HepG2 (cell line): ENCODE measurements at regions not wholly inside any gene's neighbourhood (a gene's known extent, or its start where the extent isn't known, plus 50 kb on each side); places are given as distances from the start of the nearest gene placed in this dataset.

ENCODE experiments used
- AHR ChIP-seq: IDR thresholded peaks from 2 replicates; pipeline ENCODE4 v1.6.1; 2018; ENCODE audit warnings: missing genetic modification reagents, missing compliant biosample characterization
- DPF2 ChIP-seq: sonication (generic); formaldehyde crosslinking; IDR thresholded peaks from 2 replicates; pipeline ENCODE4 v1.4.0; 2020; ENCODE audit warnings: mild to moderate bottlenecking, low read depth, missing genetic modification reagents, borderline replicate concordance
- EP300 ChIP-seq, 3 experiments: sonication (generic) in 1 of 3; formaldehyde crosslinking in 1 of 3; IDR thresholded peaks; 2 replicates each; pipeline versions ENCODE4 v1.5.1 to v1.6.1; 2011 to 2020; ENCODE audit warnings: low read depth in 2 of 3, low read length in 2 of 3, borderline replicate concordance in 1 of 3, improper control_type of control experiment in 1 of 3, mild to moderate bottlenecking in 1 of 3, missing genetic modification reagents in 1 of 3, moderate library complexity in 1 of 3
- NCOA2 ChIP-seq: sonication (generic); formaldehyde crosslinking; IDR thresholded peaks from 2 replicates; pipeline ENCODE4 v1.8.0; 2022; ENCODE audit warnings: inconsistent platforms
- POLR2A ChIP-seq, 2 experiments: IDR thresholded peaks; 2 replicates each; pipeline ENCODE4 v1.6.1; 2011; ENCODE audit warnings: low read depth in 2 of 2, low read length in 2 of 2, mild to moderate bottlenecking in 1 of 2, moderate library complexity in 1 of 2; ENCODE audit not compliant: insufficient read depth in 1 of 2
- TCF7L2 ChIP-seq: IDR thresholded peaks from 2 replicates; pipeline ENCODE4 v1.6.1; 2011; ENCODE audit warnings: mild to moderate bottlenecking, low read depth, low read length, moderate library complexity
- ZNF552 ChIP-seq: sonication (generic); formaldehyde crosslinking; IDR thresholded peaks from 2 replicates; pipeline ENCODE4 v1.9.0; 2022; ENCODE audit warnings: missing genetic modification reagents, mild to moderate bottlenecking, borderline replicate concordance
- ZNF589 ChIP-seq: sonication (generic); formaldehyde crosslinking; conservative IDR thresholded peaks from 2 replicates; pipeline ENCODE4 v1.8.0; 2022; ENCODE audit warnings: mild to moderate bottlenecking, moderate library complexity, missing genetic modification reagents
- TF ChIP-seq, protein P1 (sequence below): sonication (generic); formaldehyde crosslinking; IDR thresholded peaks from 2 replicates; pipeline ENCODE4 v1.5.0; 2020; ENCODE audit warnings: mild to moderate bottlenecking, missing genetic modification reagents, moderate library complexity
- TF ChIP-seq, protein P2 (sequence below): sonication (generic); formaldehyde crosslinking; IDR thresholded peaks from 2 replicates; pipeline ENCODE4 v1.5.1; 2020; ENCODE audit warnings: mild to moderate bottlenecking, missing genetic modification reagents, moderate library complexity
- TF ChIP-seq, protein P3 (sequence below): sonication (generic); formaldehyde crosslinking; conservative IDR thresholded peaks from 2 replicates; pipeline ENCODE4 v1.4.0; 2020; ENCODE audit warnings: missing genetic modification reagents
- TF ChIP-seq, protein P4 (sequence below): sonication (generic); formaldehyde crosslinking; IDR thresholded peaks from 2 replicates; pipeline ENCODE4 v1.4.0; 2020; ENCODE audit warnings: mild to moderate bottlenecking, missing genetic modification reagents, borderline replicate concordance

DNA sequence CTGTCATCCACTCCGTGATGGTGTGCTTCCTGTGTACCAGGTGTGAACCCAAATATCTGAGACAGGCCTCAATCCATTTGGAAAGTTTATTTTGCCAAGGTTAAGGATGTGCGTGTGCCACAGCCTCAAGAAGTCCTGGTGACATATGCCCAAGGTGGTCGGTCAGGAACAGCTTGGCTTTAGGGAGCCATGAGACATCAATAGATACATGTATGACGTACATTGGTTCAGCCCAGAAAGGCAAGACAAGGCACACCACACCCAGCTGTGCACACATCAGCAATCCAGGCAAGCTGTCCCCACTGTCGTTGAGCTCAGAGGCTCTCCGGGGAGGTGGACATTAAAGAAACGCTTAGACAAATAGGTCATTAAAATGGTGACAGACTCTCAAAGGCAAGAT, 56.8 kb upstream of the SHANK2 start:
- TF ChIP-seq, protein P1, sequence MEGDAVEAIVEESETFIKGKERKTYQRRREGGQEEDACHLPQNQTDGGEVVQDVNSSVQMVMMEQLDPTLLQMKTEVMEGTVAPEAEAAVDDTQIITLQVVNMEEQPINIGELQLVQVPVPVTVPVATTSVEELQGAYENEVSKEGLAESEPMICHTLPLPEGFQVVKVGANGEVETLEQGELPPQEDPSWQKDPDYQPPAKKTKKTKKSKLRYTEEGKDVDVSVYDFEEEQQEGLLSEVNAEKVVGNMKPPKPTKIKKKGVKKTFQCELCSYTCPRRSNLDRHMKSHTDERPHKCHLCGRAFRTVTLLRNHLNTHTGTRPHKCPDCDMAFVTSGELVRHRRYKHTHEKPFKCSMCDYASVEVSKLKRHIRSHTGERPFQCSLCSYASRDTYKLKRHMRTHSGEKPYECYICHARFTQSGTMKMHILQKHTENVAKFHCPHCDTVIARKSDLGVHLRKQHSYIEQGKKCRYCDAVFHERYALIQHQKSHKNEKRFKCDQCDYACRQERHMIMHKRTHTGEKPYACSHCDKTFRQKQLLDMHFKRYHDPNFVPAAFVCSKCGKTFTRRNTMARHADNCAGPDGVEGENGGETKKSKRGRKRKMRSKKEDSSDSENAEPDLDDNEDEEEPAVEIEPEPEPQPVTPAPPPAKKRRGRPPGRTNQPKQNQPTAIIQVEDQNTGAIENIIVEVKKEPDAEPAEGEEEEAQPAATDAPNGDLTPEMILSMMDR (CRISPR knock-in tag), result no peak
- TF ChIP-seq ZNF552 (CRISPR knock-in tag), result no peak
- no peak for TF ChIP-seq AHR (CRISPR knock-in tag)
- TF ChIP-seq, protein P2, sequence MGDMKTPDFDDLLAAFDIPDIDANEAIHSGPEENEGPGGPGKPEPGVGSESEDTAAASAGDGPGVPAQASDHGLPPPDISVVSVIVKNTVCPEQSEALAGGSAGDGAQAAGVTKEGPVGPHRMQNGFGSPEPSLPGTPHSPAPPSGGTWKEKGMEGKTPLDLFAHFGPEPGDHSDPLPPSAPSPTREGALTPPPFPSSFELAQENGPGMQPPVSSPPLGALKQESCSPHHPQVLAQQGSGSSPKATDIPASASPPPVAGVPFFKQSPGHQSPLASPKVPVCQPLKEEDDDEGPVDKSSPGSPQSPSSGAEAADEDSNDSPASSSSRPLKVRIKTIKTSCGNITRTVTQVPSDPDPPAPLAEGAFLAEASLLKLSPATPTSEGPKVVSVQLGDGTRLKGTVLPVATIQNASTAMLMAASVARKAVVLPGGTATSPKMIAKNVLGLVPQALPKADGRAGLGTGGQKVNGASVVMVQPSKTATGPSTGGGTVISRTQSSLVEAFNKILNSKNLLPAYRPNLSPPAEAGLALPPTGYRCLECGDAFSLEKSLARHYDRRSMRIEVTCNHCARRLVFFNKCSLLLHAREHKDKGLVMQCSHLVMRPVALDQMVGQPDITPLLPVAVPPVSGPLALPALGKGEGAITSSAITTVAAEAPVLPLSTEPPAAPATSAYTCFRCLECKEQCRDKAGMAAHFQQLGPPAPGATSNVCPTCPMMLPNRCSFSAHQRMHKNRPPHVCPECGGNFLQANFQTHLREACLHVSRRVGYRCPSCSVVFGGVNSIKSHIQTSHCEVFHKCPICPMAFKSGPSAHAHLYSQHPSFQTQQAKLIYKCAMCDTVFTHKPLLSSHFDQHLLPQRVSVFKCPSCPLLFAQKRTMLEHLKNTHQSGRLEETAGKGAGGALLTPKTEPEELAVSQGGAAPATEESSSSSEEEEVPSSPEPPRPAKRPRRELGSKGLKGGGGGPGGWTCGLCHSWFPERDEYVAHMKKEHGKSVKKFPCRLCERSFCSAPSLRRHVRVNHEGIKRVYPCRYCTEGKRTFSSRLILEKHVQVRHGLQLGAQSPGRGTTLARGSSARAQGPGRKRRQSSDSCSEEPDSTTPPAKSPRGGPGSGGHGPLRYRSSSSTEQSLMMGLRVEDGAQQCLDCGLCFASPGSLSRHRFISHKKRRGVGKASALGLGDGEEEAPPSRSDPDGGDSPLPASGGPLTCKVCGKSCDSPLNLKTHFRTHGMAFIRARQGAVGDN, result no peak
- no peak for TF ChIP-seq NCOA2 (CRISPR knock-in tag)
- TF ChIP-seq POLR2A (IDR thresholded peaks at IDR 0.05; ENCODE audit: insufficient read depth in 1 of 2, low read depth in 2 of 2, low read length in 2 of 2), result no peak
- TF ChIP-seq, protein P3, sequence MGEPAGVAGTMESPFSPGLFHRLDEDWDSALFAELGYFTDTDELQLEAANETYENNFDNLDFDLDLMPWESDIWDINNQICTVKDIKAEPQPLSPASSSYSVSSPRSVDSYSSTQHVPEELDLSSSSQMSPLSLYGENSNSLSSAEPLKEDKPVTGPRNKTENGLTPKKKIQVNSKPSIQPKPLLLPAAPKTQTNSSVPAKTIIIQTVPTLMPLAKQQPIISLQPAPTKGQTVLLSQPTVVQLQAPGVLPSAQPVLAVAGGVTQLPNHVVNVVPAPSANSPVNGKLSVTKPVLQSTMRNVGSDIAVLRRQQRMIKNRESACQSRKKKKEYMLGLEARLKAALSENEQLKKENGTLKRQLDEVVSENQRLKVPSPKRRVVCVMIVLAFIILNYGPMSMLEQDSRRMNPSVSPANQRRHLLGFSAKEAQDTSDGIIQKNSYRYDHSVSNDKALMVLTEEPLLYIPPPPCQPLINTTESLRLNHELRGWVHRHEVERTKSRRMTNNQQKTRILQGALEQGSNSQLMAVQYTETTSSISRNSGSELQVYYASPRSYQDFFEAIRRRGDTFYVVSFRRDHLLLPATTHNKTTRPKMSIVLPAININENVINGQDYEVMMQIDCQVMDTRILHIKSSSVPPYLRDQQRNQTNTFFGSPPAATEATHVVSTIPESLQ, result no peak
- TF ChIP-seq TCF7L2, result no peak
- TF ChIP-seq, protein P4, sequence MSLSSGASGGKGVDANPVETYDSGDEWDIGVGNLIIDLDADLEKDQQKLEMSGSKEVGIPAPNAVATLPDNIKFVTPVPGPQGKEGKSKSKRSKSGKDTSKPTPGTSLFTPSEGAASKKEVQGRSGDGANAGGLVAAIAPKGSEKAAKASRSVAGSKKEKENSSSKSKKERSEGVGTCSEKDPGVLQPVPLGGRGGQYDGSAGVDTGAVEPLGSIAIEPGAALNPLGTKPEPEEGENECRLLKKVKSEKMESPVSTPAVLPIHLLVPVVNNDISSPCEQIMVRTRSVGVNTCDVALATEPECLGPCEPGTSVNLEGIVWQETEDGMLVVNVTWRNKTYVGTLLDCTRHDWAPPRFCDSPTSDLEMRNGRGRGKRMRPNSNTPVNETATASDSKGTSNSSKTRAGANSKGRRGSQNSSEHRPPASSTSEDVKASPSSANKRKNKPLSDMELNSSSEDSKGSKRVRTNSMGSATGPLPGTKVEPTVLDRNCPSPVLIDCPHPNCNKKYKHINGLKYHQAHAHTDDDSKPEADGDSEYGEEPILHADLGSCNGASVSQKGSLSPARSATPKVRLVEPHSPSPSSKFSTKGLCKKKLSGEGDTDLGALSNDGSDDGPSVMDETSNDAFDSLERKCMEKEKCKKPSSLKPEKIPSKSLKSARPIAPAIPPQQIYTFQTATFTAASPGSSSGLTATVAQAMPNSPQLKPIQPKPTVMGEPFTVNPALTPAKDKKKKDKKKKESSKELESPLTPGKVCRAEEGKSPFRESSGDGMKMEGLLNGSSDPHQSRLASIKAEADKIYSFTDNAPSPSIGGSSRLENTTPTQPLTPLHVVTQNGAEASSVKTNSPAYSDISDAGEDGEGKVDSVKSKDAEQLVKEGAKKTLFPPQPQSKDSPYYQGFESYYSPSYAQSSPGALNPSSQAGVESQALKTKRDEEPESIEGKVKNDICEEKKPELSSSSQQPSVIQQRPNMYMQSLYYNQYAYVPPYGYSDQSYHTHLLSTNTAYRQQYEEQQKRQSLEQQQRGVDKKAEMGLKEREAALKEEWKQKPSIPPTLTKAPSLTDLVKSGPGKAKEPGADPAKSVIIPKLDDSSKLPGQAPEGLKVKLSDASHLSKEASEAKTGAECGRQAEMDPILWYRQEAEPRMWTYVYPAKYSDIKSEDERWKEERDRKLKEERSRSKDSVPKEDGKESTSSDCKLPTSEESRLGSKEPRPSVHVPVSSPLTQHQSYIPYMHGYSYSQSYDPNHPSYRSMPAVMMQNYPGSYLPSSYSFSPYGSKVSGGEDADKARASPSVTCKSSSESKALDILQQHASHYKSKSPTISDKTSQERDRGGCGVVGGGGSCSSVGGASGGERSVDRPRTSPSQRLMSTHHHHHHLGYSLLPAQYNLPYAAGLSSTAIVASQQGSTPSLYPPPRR, result no peak
- TF ChIP-seq EP300 (IDR thresholded peaks at IDR 0.05; ENCODE audit: low read depth in 2 of 2, low read length in 2 of 2), result no peak
- no peak for TF ChIP-seq EP300 (CRISPR knock-in tag; IDR thresholded peaks at IDR 0.05; ENCODE audit: borderline replicate concordance)
- no peak for TF ChIP-seq DPF2 (CRISPR knock-in tag)
- no peak for TF ChIP-seq ZNF589 (CRISPR knock-in tag)
